HUES48 (cell line): ENCODE measurements at regions not wholly inside any gene's neighbourhood (a gene's known extent, or its start where the extent isn't known, plus 50 kb on each side); places are given as distances from the start of the nearest gene placed in this dataset.

ENCODE experiments used
- H3K27ac ChIP-seq: one replicate; pipeline ENCODE4 v1.7.0; 2013; ENCODE audit warnings: low read depth, low read length, inconsistent platforms
- H3K27me3 ChIP-seq: 2 replicates; pipeline ENCODE4 v1.6.1; 2013; ENCODE audit warnings: mild to moderate bottlenecking, low read length; ENCODE audit not compliant: control insufficient read depth, insufficient read depth
- H3K36me3 ChIP-seq: 2 replicates; pipeline ENCODE4 v1.6.1; 2013; ENCODE audit warnings: low read length; ENCODE audit not compliant: control insufficient read depth, insufficient read depth
- H3K4me1 ChIP-seq: 2 replicates; pipeline ENCODE4 v1.6.1; 2013; ENCODE audit warnings: mild to moderate bottlenecking, low read length; ENCODE audit not compliant: control insufficient read depth, insufficient read depth
- H3K4me3 ChIP-seq: 2 replicates; pipeline ENCODE4 v1.5.1; 2013; ENCODE audit warnings: mild to moderate bottlenecking, low read depth, low read length
- H3K9ac ChIP-seq: 2 replicates; pipeline ENCODE4 v1.6.1; 2013; ENCODE audit warnings: mild to moderate bottlenecking, low read depth, low read length, moderate library complexity
- H3K9me3 ChIP-seq: 2 replicates; pipeline ENCODE4 v1.6.1; 2013; ENCODE audit warnings: low read length; ENCODE audit not compliant: control insufficient read depth, insufficient read depth

DNA sequence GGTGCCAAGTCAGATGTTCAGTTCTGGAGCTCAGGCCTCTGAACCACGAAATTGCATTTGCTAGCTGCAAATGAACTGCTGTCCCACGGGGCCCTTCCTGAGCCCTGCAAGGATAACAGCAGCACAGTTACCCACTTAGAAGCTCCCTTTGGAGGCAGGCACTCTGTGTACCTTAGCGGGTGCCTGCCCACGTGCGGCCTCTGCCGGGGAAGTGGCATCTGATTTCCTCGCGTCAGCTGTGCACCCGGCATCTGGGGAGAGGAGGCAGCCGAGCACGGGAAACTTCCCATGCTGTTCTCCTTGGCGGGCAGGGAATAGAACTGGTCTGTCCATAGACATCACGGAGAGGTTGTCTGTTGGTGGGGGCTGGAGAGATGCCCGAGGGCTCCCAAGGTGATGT lies 148.0 kb upstream of the C1orf174 start:
- H3K36me3 ChIP-seq = no peaks in the 10 kb centered on the region
- no peaks in the 10 kb centered on the region for H3K27me3 ChIP-seq
- H3K4me1 ChIP-seq = no peaks in the 10 kb centered on the region
- no peak overlapping the region for H3K27ac ChIP-seq
- no peak overlapping the region for H3K4me3 ChIP-seq
- no peak overlapping the region for H3K9ac ChIP-seq
- H3K9me3 ChIP-seq = no peaks in the 10 kb centered on the region

DNA sequence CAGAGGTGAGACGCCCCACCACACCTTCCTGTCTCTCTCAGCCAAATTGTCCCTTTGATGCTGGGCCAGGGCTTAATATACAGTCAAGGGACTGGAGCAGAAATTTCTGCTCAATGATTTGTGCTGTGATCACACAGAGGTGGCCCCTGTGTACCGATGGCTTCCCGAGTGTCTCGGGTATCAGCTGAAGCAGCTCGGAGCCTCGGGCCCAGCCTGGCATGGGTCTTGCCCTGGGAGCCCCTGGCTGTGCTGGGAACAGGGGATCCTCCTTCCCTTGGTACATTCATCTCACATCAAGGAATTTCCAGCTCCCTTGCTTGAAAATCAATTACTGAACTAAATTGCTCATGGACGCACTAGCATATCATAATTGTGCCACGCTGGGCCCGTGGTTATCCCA lies 148.8 kb upstream of the C1orf174 start:
- H3K27me3 ChIP-seq = no peaks in the 10 kb centered on the region
- no peak overlapping the region for H3K27ac ChIP-seq
- no peaks in the 10 kb centered on the region for H3K36me3 ChIP-seq
- no peaks in the 10 kb centered on the region for H3K4me1 ChIP-seq
- no peaks in the 10 kb centered on the region for H3K9me3 ChIP-seq
- no peak overlapping the region for H3K9ac ChIP-seq
- no peak overlapping the region for H3K4me3 ChIP-seq

DNA sequence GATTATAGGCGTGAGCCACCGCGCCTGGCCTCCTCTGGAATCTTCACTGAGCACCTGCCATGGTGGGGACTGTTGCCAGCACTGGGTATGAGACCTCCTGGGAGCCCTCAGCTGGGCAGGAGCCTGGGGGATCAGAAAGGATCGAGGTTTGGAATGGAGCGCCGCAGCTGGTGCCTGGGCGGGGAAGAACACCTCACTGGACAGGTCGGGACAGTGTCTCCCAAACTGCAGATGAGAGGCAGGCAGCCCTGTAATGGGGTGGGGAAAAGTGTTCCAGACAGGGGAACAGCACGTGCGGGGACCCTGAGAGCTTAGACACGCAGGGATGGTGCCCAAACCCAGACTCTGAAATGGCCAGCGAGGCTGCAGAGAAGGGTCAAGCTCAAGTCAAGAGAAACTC lies 150.9 kb upstream of the C1orf174 start:
- Histone ChIP-seq H3K4me3 (no peak overlapping the region), H3K9me3 (no peaks in the 10 kb centered on the region), H3K4me1 (no peaks in the 10 kb centered on the region), H3K36me3 (no peaks in the 10 kb centered on the region), H3K27me3 (no peaks in the 10 kb centered on the region), H3K9ac (no peak overlapping the region), H3K27ac (no peak overlapping the region)

DNA sequence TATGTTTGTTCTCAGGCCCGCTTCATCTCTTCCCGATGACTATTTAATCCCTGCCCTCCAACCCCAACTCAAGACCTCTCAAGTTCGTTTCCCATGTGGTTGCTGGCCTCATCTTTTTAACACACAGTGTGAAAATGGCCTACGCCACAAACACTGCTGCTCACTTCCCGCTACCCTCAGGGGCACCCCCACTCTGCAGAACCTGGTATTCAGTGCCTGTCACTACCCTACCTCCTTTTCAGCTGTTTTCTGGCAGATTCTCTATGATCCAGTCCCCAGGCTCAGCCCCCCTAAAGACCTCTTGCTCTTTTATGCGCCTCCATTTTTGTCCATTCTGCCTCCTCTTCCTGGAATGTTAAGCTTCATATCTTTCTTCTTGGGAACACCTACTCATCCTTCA lies 152.6 kb upstream of the C1orf174 start:
- H3K4me1 ChIP-seq = no peaks in the 10 kb centered on the region
- no peaks in the 10 kb centered on the region for H3K36me3 ChIP-seq
- no peaks in the 10 kb centered on the region for H3K27me3 ChIP-seq
- no peak overlapping the region for H3K27ac ChIP-seq
- H3K9ac ChIP-seq = no peak overlapping the region
- no peak overlapping the region for H3K4me3 ChIP-seq
- H3K9me3 ChIP-seq = no peaks in the 10 kb centered on the region

DNA sequence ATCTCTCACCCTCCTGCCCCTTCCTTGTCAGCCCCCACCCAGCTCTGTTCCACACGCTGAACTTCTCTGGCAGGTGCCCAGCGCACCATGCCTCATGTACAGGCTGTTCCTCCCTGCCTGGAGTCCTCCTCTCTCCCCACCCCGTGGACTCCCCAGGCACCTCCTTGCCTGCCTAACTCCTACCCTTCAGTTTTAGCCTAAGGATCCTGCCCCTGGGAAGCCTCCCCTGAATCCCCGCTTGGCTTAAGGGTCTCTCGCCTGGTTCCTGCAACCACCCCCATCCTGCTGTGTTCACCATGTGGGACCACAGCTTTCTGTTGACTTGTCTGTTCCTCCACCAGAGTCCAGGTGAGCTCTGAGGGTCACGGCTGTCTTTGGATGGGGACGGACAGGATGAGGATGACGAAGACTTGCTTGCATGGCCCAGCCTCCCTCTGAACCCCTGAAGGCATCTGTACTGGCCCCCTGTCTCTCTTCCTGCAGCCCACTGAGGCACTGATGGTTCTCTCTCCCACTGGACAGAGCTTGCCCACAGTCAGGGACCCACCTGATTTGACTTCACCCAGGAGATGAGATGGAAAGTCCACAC lies 153.2 kb upstream of the C1orf174 start:
- Histone ChIP-seq H3K36me3 (no peaks in the 10 kb centered on the region), H3K27me3 (no peaks in the 10 kb centered on the region), H3K9ac (no peak overlapping the region), H3K4me3 (no peak overlapping the region), H3K4me1 (no peaks in the 10 kb centered on the region), H3K27ac (no peak overlapping the region), H3K9me3 (no peaks in the 10 kb centered on the region)

DNA sequence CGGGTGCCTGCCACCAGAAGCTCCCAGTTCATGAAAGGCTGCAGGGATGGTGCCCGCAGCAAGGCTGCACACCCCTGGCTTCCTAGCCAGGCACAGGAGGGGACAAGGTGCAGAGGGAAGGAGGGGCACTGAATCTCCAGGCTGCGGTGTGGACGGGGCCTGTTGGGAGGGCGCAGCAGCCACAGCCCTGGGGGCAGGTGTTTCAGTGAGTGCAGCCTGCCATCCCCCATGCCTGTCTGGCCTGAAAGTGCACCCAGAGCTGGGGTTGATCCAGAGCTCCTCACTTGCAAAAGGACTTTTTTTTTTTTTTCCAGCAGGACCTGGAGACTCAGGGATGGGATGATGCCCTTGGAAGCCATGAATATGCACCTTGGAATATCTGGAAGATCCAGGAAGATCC lies 153.7 kb upstream of the C1orf174 start:
- H3K27ac ChIP-seq = no peak overlapping the region
- H3K36me3 ChIP-seq = no peaks in the 10 kb centered on the region
- no peaks in the 10 kb centered on the region for H3K27me3 ChIP-seq
- H3K9ac ChIP-seq = no peak overlapping the region
- no peaks in the 10 kb centered on the region for H3K4me1 ChIP-seq
- no peaks in the 10 kb centered on the region for H3K9me3 ChIP-seq
- H3K4me3 ChIP-seq = no peak overlapping the region

DNA sequence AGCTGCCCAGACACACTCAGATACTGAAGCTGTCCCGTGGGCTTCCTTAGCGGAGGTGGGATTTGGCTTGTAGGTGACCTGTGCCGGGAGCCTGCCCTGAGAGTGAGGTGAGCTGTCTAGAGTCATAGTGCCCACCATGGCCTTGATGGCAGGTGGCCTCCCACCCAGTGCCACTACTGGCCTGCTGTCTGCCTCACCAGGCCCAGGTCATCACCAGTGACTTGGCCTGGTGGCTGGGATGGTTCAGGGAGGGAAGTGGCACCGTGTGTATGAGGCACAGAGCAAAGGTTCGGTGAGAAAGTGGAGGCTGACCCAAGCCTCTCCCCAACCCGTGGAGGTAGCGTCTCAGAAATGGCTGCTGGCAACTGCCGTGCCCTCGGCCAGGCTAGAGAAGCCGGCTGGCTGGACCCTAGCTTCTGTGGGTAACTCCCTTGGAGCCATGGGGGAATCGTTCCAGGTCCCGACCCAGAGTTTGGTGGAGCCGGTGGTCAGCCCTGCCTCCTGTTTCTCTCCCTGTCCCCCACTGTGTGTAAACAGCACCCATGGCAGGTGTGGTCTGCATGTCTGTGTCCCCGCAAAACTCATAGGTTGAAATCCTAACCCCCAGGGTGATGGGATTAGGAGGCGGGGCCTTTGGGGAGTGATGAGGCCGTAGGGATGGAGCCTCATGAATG lies 155.4 kb upstream of the C1orf174 start:
- Histone ChIP-seq H3K27me3 (no peaks in the 10 kb centered on the region), H3K9ac (no peak overlapping the region), H3K9me3 (no peaks in the 10 kb centered on the region), H3K36me3 (no peaks in the 10 kb centered on the region), H3K4me1 (no peaks in the 10 kb centered on the region), H3K27ac (no peak overlapping the region), H3K4me3 (no peak overlapping the region)

DNA sequence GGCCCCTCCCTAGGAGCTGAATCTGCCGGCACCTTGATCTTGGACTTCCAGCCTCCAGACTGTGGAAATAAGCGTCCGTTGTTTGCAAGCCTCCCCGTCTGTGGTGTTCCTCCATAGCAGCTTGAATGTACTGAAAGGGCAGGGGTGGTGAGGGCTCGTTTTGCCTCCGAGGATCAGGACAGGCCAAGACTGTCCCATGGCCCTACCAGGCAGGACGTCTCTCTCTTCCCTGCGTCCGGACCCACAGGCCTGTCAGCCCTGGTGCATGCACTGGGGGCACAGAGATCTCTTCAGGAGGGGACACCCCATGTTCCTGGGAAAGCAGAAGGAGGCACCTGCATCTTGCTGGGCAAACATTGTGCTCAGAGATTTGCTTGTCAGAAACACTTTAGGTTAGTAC lies 156.3 kb upstream of the C1orf174 start:
- no peak overlapping the region for H3K4me3 ChIP-seq
- H3K4me1 ChIP-seq = no peaks in the 10 kb centered on the region
- no peak overlapping the region for H3K27ac ChIP-seq
- H3K9me3 ChIP-seq = no peaks in the 10 kb centered on the region
- no peak overlapping the region for H3K9ac ChIP-seq
- H3K27me3 ChIP-seq = no peaks in the 10 kb centered on the region
- H3K36me3 ChIP-seq = no peaks in the 10 kb centered on the region

DNA sequence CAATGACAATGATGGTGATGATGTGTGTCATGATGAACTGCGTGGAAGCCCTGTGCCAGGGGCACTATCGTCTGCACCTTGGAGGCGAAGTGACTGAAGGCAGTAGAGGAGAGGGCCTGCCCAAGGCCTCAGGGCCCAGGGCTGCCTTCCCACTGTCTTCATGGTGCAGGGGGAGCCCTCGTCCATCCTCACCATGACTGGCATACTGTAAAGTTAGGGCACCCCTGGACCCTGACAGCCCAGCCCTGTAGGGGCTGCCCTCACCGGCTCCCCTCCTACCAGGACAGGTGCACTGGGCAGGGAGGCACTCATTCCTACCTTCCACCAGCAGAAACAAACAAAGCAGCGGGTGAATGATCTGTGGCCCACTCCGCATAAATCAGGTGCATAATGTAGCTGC lies 156.9 kb upstream of the C1orf174 start:
- Histone ChIP-seq H3K9ac (no peak overlapping the region), H3K4me3 (no peak overlapping the region)

DNA sequence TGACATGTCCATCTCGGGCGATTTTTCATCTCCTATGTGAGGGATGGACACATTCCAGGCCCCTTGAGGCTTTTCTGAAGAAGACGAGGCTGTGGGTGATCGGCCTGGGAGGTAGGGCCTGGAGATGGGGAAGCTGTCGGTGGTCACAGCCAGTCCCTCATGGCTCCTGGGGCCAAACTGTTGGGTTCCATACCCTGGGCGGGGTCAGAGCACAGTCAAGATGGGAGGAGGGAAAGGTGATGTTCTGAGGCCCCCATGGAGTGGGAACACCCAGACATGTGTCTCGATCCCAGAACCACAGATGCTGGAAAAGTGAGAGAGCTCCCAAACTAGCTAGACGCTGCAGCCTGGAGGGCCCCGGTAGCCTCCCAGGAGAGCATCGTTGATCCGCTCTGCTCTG lies 157.5 kb upstream of the C1orf174 start:
- Histone ChIP-seq H3K27ac (no peak overlapping the region), H3K27me3 (no peaks in the 10 kb centered on the region), H3K4me3 (no peak overlapping the region), H3K36me3 (no peaks in the 10 kb centered on the region), H3K9ac (no peak overlapping the region), H3K9me3 (no peaks in the 10 kb centered on the region), H3K4me1 (no peaks in the 10 kb centered on the region)

More for the DNA sequence above, 156.9 kb upstream of the C1orf174 start:
- Histone ChIP-seq H3K36me3 (no peaks in the 10 kb centered on the region), H3K27ac (no peak overlapping the region), H3K27me3 (no peaks in the 10 kb centered on the region), H3K9me3 (no peaks in the 10 kb centered on the region), H3K4me1 (no peaks in the 10 kb centered on the region)

DNA sequence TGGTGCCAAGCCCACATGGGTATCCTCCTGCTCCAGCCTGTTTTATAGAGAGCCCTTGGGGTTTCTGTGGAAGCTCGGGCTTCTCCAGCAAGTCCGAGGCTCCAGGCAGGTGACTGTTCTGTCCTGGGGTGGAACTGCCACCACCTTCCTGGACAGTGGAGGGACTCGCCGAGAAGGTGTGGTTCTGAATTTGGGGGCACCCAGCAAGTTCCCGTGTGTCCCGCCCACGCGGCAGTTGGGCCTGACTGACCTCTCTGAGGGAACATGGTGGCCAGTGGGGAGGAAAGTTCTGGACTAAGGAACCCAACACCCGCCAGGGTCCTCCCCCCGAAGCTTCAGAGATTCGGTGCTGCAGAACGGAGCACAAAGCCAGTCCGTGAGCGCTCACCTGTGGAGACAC lies 158.1 kb upstream of the C1orf174 start:
- Histone ChIP-seq H3K9me3 (no peaks in the 10 kb centered on the region), H3K36me3 (no peaks in the 10 kb centered on the region), H3K27ac (no peak overlapping the region), H3K9ac (no peak overlapping the region), H3K27me3 (no peaks in the 10 kb centered on the region), H3K4me3 (no peak overlapping the region), H3K4me1 (no peaks in the 10 kb centered on the region)
